HCT116 (cell line): ENCODE measurements at regions not wholly inside any gene's neighbourhood (a gene's known extent, or its start where the extent isn't known, plus 50 kb on each side); places are given as distances from the start of the nearest gene placed in this dataset.

Source experiments
- ATAC-seq: fragments of 200-7000 bp; cut with Tn5 transposase; 2 replicates; pipeline ENCODE4 v1.9.1; 2020; ENCODE audit warnings: mild to moderate bottlenecking, moderate library complexity
- BruUV-seq: library from RNA; stranded (reverse); fragments of 400-500 nt; replicated peaks from 2 replicates; lab custom pipeline; 2021; lab: Mats Ljungman, UMichigan
- CTCF ChIA-PET: fragments of 300-600 bp; sonication (Branson Sonifier 250); formaldehyde crosslinking; loops from one replicate; lab custom pipeline; 2021; ENCODE audit warnings: antibody characterized with exemption; lab: Charles Lee
- POLR2A ChIA-PET: fragments of 300-600, 350-600 bp; sonication (Branson Sonifier 250); formaldehyde crosslinking; loops from one replicate; lab custom pipeline; 2021; ENCODE audit warnings: antibody characterized with exemption; lab: Charles Lee
- RAD21 ChIA-PET, 2 experiments: fragments of 300-600 bp; sonication (Branson Sonifier 250); formaldehyde crosslinking; loops; one replicate each; lab custom pipeline; 2023; ENCODE audit warnings: low total read pairs in 2 of 2; ENCODE audit not compliant: uncharacterized antibody in 2 of 2, unreplicated experiment in 2 of 2, low non-redundant PET in 1 of 2; lab: Charles Lee
- DNase-seq: peaks from one replicate; pipeline ENCODE4 v3.0.0-alpha.2; 2010; ENCODE audit warnings: low read depth, low spot score
- H2AFZ ChIP-seq: fragments of 200-600 bp; shearing (Covaris generic), sonication (generic); 2 replicates; pipeline ENCODE4 v1.6.1; 2017; ENCODE audit warnings: low read depth, mixed run types, mixed read lengths, antibody characterized with exemption, low read length; ENCODE audit not compliant: poor library complexity, severe bottlenecking
- H3K27ac ChIP-seq: 2 replicates; pipeline ENCODE4 v1.5.1; 2012; ENCODE audit warnings: low read depth, low read length
- H3K27me3 ChIP-seq: fragments of 200-600 bp; sonication (generic); 2 replicates; pipeline ENCODE4 v1.6.1; 2016; ENCODE audit warnings: mixed run types, low read length, mixed read lengths; ENCODE audit not compliant: insufficient read depth
- H3K36me3 ChIP-seq, 2 experiments: fragments of 200-500 bp in 1 of 2; fragments of 200-600 bp in 1 of 2; sonication (Bioruptor generic) in 1 of 2; sonication (generic) in 1 of 2; 2 replicates each; pipeline versions ENCODE4 v1.5.1 to v1.6.1; 2014 to 2016; ENCODE audit warnings: low read length in 2 of 2, inconsistent platforms in 1 of 2, mixed read lengths in 1 of 2, mixed run types in 1 of 2; ENCODE audit not compliant: insufficient read depth in 2 of 2, control insufficient read depth in 1 of 2
- H3K4me1 ChIP-seq, 2 experiments: fragments of 200-600 bp in 1 of 2; sonication (generic) in 1 of 2; 2 replicates each; pipeline versions ENCODE4 v1.5.1 to v1.6.1; 2012 to 2017; ENCODE audit warnings: low read length in 2 of 2, inconsistent platforms in 1 of 2, mild to moderate bottlenecking in 1 of 2, mixed read lengths in 1 of 2, mixed run types in 1 of 2, moderate library complexity in 1 of 2; ENCODE audit not compliant: insufficient read depth in 2 of 2, control insufficient read depth in 1 of 2
- H3K4me2 ChIP-seq: fragments of 200-600 bp; sonication (generic); 2 replicates; pipeline ENCODE4 v1.6.1; 2017; ENCODE audit warnings: mixed run types, low read length, mixed read lengths
- H3K4me3 ChIP-seq, 2 experiments: fragments of 200-600 bp in 1 of 2; sonication (generic) in 1 of 2; replicated peaks in 1 of 2; 2 replicates each; pipeline ENCODE4 v1.5.1; 2011 to 2016; ENCODE audit warnings: low read length in 2 of 2, control low read depth in 1 of 2, low read depth in 1 of 2, mild to moderate bottlenecking in 1 of 2, mixed read lengths in 1 of 2, mixed run types in 1 of 2
- H3K79me2 ChIP-seq: fragments of 200-600 bp; sonication (generic); 2 replicates; pipeline ENCODE4 v1.6.1; 2017; ENCODE audit warnings: mild to moderate bottlenecking, mixed run types, low read length, moderate library complexity, mixed read lengths; ENCODE audit not compliant: insufficient read depth
- H3K9ac ChIP-seq: fragments of 200-600 bp; sonication (generic); 2 replicates; pipeline ENCODE4 v1.6.1; 2016; ENCODE audit warnings: low read length, mixed read lengths
- H3K9me2 ChIP-seq: fragments of 200-600 bp; sonication (generic), shearing (Covaris generic); 2 replicates; pipeline ENCODE4 v1.6.1; 2017; ENCODE audit warnings: mixed run types, mild to moderate bottlenecking, moderate library complexity; ENCODE audit not compliant: insufficient read depth
- H3K9me3 ChIP-seq, 2 experiments: fragments of 200-500 bp in 1 of 2; fragments of 200-600 bp in 1 of 2; sonication (Bioruptor generic) in 1 of 2; sonication (generic) in 1 of 2; 2 replicates each; pipeline ENCODE4 v1.6.1; 2014 to 2017; ENCODE audit warnings: low read length in 2 of 2, mixed read lengths in 2 of 2, inconsistent platforms in 1 of 2, low read depth in 1 of 2, mild to moderate bottlenecking in 1 of 2, mixed run types in 1 of 2, moderate library complexity in 1 of 2; ENCODE audit not compliant: control insufficient read depth in 1 of 2, insufficient read depth in 1 of 2
- H4K20me1 ChIP-seq: fragments of 200-600 bp; sonication (generic), shearing (Covaris generic); 2 replicates; pipeline ENCODE4 v1.6.1; 2017; ENCODE audit warnings: mixed run types, mild to moderate bottlenecking, moderate library complexity; ENCODE audit not compliant: insufficient read depth
- EZH2 ChIP-seq: fragments of 200-600 bp; sonication (generic); IDR thresholded peaks from 2 replicates; pipeline ENCODE4 v1.6.1; 2017; ENCODE audit warnings: antibody characterized with exemption, mixed run types
- POLR2AphosphoS5 ChIP-seq: IDR thresholded peaks from 2 replicates; pipeline ENCODE4 v1.6.1; 2011; ENCODE audit warnings: mild to moderate bottlenecking, low read depth, low read length, moderate library complexity
- TCF7L2 ChIP-seq: IDR thresholded peaks from 2 replicates; pipeline ENCODE4 v1.7.0; 2011; ENCODE audit warnings: borderline replicate concordance, inconsistent platforms; ENCODE audit not compliant: insufficient read depth, insufficient read length; ENCODE audit errors: extremely low read depth
- ZNF274 ChIP-seq: fragments of 200-500 bp; sonication (Bioruptor generic); IDR thresholded peaks from 2 replicates; pipeline ENCODE4 v1.6.1; 2014; ENCODE audit warnings: mild to moderate bottlenecking, low read depth, low read length, inconsistent platforms
- intact Hi-C: fragments of 100-400 bp; cut with micrococcal nuclease; formaldehyde crosslinking; loops from 2 replicates; pipeline ENCODE4 v1.10.0; 2022

GRCh38 chr4:174438711-174439110 lies 83.6 kb downstream of the HPGD start:
- Histone ChIP-seq H3K79me2 (no peaks in the 10 kb centered on the region), H3K36me3 (no peaks in the 10 kb centered on the region), H2AFZ (no peak overlapping the region), H3K27ac (no peak overlapping the region), H3K4me2 (no peak overlapping the region), H3K4me3 (no peak overlapping the region), H4K20me1 (no peaks in the 10 kb centered on the region), H3K9me3 (no peaks in the 10 kb centered on the region), H3K27me3 (no peaks in the 10 kb centered on the region), H3K9ac (no peak overlapping the region), H3K4me1 (no peaks in the 10 kb centered on the region), H3K9me2 (no peaks in the 10 kb centered on the region)
- RAD21 ChIA-PET, result no interaction called here
- CTCF ChIA-PET, result no interaction called here
- no peak for ATAC-seq
- TF ChIP-seq EZH2 (no peak), TCF7L2 (no peak)
- no TSS peak for BruUV-seq
- POLR2A ChIA-PET, result no interaction called here
- intact Hi-C loops, result no loop called here
- DNase-seq, result no peak

DNA sequence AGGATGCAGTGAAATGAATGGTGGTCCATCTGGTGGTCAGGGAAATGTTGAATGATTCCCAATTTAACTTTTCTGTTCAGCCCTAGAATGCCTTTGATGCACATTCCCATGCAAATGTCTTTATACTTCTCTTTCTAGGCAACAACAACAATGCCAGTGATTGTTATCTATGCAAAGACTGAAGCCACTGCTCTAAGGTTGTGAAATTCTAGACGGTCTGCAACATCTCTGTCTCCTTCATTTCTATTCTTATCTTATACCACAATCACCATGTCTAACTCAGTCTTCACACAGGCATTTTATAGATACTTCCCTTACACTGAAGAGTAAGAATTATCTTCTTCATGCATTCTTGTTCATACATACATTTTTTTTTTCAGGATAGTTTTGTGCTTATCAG lies 84.5 kb downstream of the HPGD start:
- Histone ChIP-seq H4K20me1 (no peaks in the 10 kb centered on the region), H3K9me3 (no peaks in the 10 kb centered on the region), H3K4me2 (no peak overlapping the region), H3K27ac (no peak overlapping the region), H2AFZ (no peak overlapping the region), H3K4me1 (no peaks in the 10 kb centered on the region), H3K4me3 (no peak overlapping the region), H3K79me2 (no peaks in the 10 kb centered on the region), H3K27me3 (no peaks in the 10 kb centered on the region), H3K9me2 (no peaks in the 10 kb centered on the region), H3K9ac (no peak overlapping the region), H3K36me3 (no peaks in the 10 kb centered on the region)
- ATAC-seq, result no peak
- CTCF ChIA-PET, result no interaction called here
- TF ChIP-seq ZNF274 (no peak), POLR2AphosphoS5 (no peak)
- intact Hi-C loops, result no loop called here
- RAD21 ChIA-PET, result no interaction called here
- DNase-seq, result no peak
- BruUV-seq, result no TSS peak
- POLR2A ChIA-PET, result no interaction called here
